ENCODE measurements at regions not wholly inside any gene's neighbourhood (a gene's known extent, or its start where the extent isn't known, plus 50 kb on each side); places are given as distances from the start of the nearest gene placed in this dataset.

- TF ChIP-seq EP300 (IDR thresholded peaks at IDR 0.05) = no peak
- TF ChIP-seq CTCF (IDR thresholded peaks at IDR 0.05) = no peak
- no peak for TF ChIP-seq FOSL2 (IDR thresholded peaks at IDR 0.05)
- TF ChIP-seq FOSL2 (CRISPR knock-in tag; IDR thresholded peaks at IDR 0.05) = no peak
- TF ChIP-seq EHMT2 (IDR thresholded peaks at IDR 0.05; ENCODE audit: low read depth) = no peak
- no peak for TF ChIP-seq REST (IDR thresholded peaks at IDR 0.05)
- no peak for TF ChIP-seq JUNB (IDR thresholded peaks at IDR 0.05)
- no peak for TF ChIP-seq SMC3 (IDR thresholded peaks at IDR 0.05)
- TF ChIP-seq KDM1A (IDR thresholded peaks at IDR 0.05; ENCODE audit: low read depth) = no peak
- no peak for TF ChIP-seq MAZ (IDR thresholded peaks at IDR 0.05; ENCODE audit: borderline replicate concordance, low read depth, low read length)
- no peak for TF ChIP-seq ZC3H11A (IDR thresholded peaks at IDR 0.05)
- no peak for TF ChIP-seq RAD21 (conservative IDR thresholded peaks at IDR 0.05 in 1 of 2, IDR thresholded peaks at IDR 0.05 in 1 of 2)
Measured at GRCh38 chr9:109937861-109938453, 158.0 kb downstream of the PALM2AKAP2 start.

Measured in A549 (cell line).